Gastroesophageal sphincter (tissue), 3 donors: ENCODE measurements at regions not wholly inside any gene's neighbourhood (a gene's known extent, or its start where the extent isn't known, plus 50 kb on each side); places are given as distances from the start of the nearest gene placed in this dataset.

Experiments used
- CTCF ChIP-seq, 4 experiments: fragments of 200-600 bp in 2 of 4; fragments of 450-650 bp in 2 of 4; sonication (generic) in 1 of 4; IDR thresholded peaks; one replicate each; pipeline ENCODE4 v1.5.1; 2017 to 2019; ENCODE audit warnings: antibody characterized with exemption in 4 of 4, mild to moderate bottlenecking in 2 of 4, moderate library complexity in 2 of 4
- EP300 ChIP-seq: sonication (generic); formaldehyde crosslinking; IDR thresholded peaks from one replicate; pipeline ENCODE4 v1.6.1; 2017; ENCODE audit warnings: antibody characterized with exemption, mild to moderate bottlenecking
- POLR2A ChIP-seq, 2 donors: fragments of 450-650 bp; IDR thresholded peaks; one replicate each; pipeline ENCODE4 v1.6.1; 2017; ENCODE audit warnings: antibody characterized with exemption in 2 of 2, mild to moderate bottlenecking in 2 of 2, moderate library complexity in 1 of 2

GRCh38 chr9:20240498-20240897, 381.8 kb downstream of the MLLT3 start:
- TF ChIP-seq CTCF (IDR thresholded peaks at IDR 0.05): no peak
- TF ChIP-seq POLR2A (IDR thresholded peaks at IDR 0.05): no peak
- no peak for TF ChIP-seq EP300
